K562 (cell line): ENCODE measurements at regions not wholly inside any gene's neighbourhood (a gene's known extent, or its start where the extent isn't known, plus 50 kb on each side); places are given as distances from the start of the nearest gene placed in this dataset.

Experiments used
- BRD4 ChIP-seq: fragments of 200-600 bp; sonication (generic); IDR thresholded peaks from 2 replicates; pipeline ENCODE4 v1.6.1; 2017; ENCODE audit warnings: inconsistent platforms
- CTCF ChIP-seq, 3 experiments: IDR thresholded peaks in 2 of 3; conservative IDR thresholded peaks in 1 of 3; 2 replicates each; pipeline ENCODE4 v1.5.1; 2011 to 2012; ENCODE audit warnings: low read length in 3 of 3, mild to moderate bottlenecking in 3 of 3, control low read depth in 2 of 3, improper control_type of control experiment in 1 of 3, inconsistent platforms in 1 of 3, low read depth in 1 of 3, mixed read lengths in 1 of 3, moderate library complexity in 1 of 3; ENCODE audit not compliant: insufficient read depth in 2 of 3
- DEAF1 ChIP-seq: fragments of 450-650 bp; formaldehyde crosslinking; IDR thresholded peaks from 2 replicates; pipeline ENCODE4 v1.4.0; 2020; ENCODE audit warnings: mild to moderate bottlenecking, moderate library complexity
- KLF13 ChIP-seq: fragments of 450-650 bp; IDR thresholded peaks from 2 replicates; pipeline ENCODE4 v1.6.1; 2016; ENCODE audit warnings: missing genetic modification characterization, low read depth, mild to moderate bottlenecking, missing compliant biosample characterization, moderate library complexity, borderline replicate concordance
- NEUROD1 ChIP-seq: fragments of 150-350 bp; IDR thresholded peaks from 2 replicates; pipeline ENCODE4 v1.6.1; 2014; ENCODE audit warnings: borderline replicate concordance, low read length, low read depth; ENCODE audit not compliant: partially characterized antibody
- PATZ1 ChIP-seq: fragments of 250-450 bp; sonication (Bioruptor Pico); IDR thresholded peaks from 2 replicates; pipeline ENCODE4 v1.5.0; 2020; ENCODE audit warnings: mild to moderate bottlenecking, borderline replicate concordance
- PKNOX1 ChIP-seq: fragments of 450-650 bp; IDR thresholded peaks from 2 replicates; pipeline ENCODE4 v1.6.1; 2016
- POLR2AphosphoS2 ChIP-seq: IDR thresholded peaks from 2 replicates; pipeline ENCODE4 v1.6.1; 2012; ENCODE audit warnings: low read length, improper control_type of control experiment
- PRPF4 ChIP-seq: fragments of 200-400 bp; formaldehyde crosslinking; IDR thresholded peaks from one replicate; pipeline ENCODE4 v1.6.1; 2017; ENCODE audit warnings: low read length, low read depth, mild to moderate bottlenecking; ENCODE audit not compliant: insufficient read depth, poor library complexity, severe bottlenecking
- XRCC5 ChIP-seq: fragments of 200-400 bp; formaldehyde crosslinking; IDR thresholded peaks from 2 replicates; pipeline ENCODE4 v1.6.1; 2017; ENCODE audit warnings: low read depth, mild to moderate bottlenecking, low read length
- ZNF316 ChIP-seq: fragments of 450-650 bp; IDR thresholded peaks from 2 replicates; pipeline ENCODE4 v1.6.1; 2016

- TF ChIP-seq CTCF (IDR thresholded peaks at IDR 0.05 in 2 of 3, conservative IDR thresholded peaks at IDR 0.05 in 1 of 3; ENCODE audit: insufficient read depth in 2 of 3, low read depth in 1 of 3, low read length in 3 of 3) (peak; percentile 70 to 79 (median 77)), KLF13 (tag) (no peak), POLR2AphosphoS2 (no peak), ZNF316 (no peak), PRPF4 (no peak), PATZ1 (no peak), BRD4 (no peak), NEUROD1 (no peak), PKNOX1 (peak; percentile 88), XRCC5 (0 out of 2 replicates have a peak, but pooled peaks have one; percentile 29), DEAF1 (CRISPR knock-in tag) (0 out of 2 replicates have a peak, but pooled peaks have one; percentile 8)
Measured at GRCh38 chrX:109886122-109886761, 116.7 kb upstream of the TMEM164 start (continued).
